HEK293 (cell line): ENCODE measurements at regions not wholly inside any gene's neighbourhood (a gene's known extent, or its start where the extent isn't known, plus 50 kb on each side); places are given as distances from the start of the nearest gene placed in this dataset.

ENCODE experiments used
- CTCF ChIA-PET: fragments of 350-600 bp; formaldehyde crosslinking; extraction: SDS; loops from one replicate; lab custom pipeline; 2021; ENCODE audit warnings: antibody characterized with exemption; lab: Yijun Ruan, JAX
- POLR2A ChIA-PET: fragments of 300-600 bp; formaldehyde crosslinking; extraction: SDS; loops from one replicate; lab custom pipeline; 2020; ENCODE audit warnings: antibody characterized with exemption, inconsistent platforms; lab: Yijun Ruan, JAX
- H3K27ac ChIP-seq: fragments of 200-500 bp; sonication (Bioruptor generic); 2 replicates; pipeline ENCODE4 v1.5.1; 2014; ENCODE audit warnings: low read depth, low read length, control low read depth, inconsistent platforms; ENCODE audit errors: extremely low read depth
- H3K36me3 ChIP-seq, 2 experiments: fragments of 200-500 bp in 1 of 2; sonication (Bioruptor generic) in 1 of 2; 1 replicate in 1 of 2; 2 replicates in 1 of 2; pipeline ENCODE4 v1.5.1; 2014 to 2017; ENCODE audit warnings: inconsistent platforms in 2 of 2, low read length in 2 of 2; ENCODE audit not compliant: control insufficient read depth in 2 of 2, insufficient read depth in 1 of 2
- H3K4me1 ChIP-seq: fragments of 200-500 bp; sonication (Bioruptor generic); 2 replicates; pipeline ENCODE4 v1.5.1; 2014; ENCODE audit warnings: mild to moderate bottlenecking, low read length, inconsistent platforms; ENCODE audit not compliant: control insufficient read depth, insufficient read depth
- H3K4me3 ChIP-seq: 2 replicates; pipeline ENCODE4 v1.5.1; 2011; ENCODE audit warnings: low read depth, mild to moderate bottlenecking, control low read depth, low read length, moderate library complexity
- H3K9me3 ChIP-seq: fragments of 200-500 bp; sonication (Bioruptor generic); 2 replicates; pipeline ENCODE4 v1.5.1; 2014; ENCODE audit warnings: low read depth, low read length, inconsistent platforms; ENCODE audit not compliant: control insufficient read depth, insufficient read depth
- ATF2 ChIP-seq: fragments of 450-650 bp; formaldehyde crosslinking; IDR thresholded peaks from 2 replicates; pipeline ENCODE4 v1.5.1; 2016; ENCODE audit warnings: missing biosample characterization, missing genetic modification characterization, low read depth
- CTCF ChIP-seq: fragments of 450-650 bp; formaldehyde crosslinking; IDR thresholded peaks from 2 replicates; pipeline ENCODE4 v1.5.1; 2016; ENCODE audit warnings: missing biosample characterization, missing genetic modification characterization
- INSM2 ChIP-seq: fragments of 450-650 bp; formaldehyde crosslinking; IDR thresholded peaks from 2 replicates; pipeline ENCODE4 v1.5.1; 2016; ENCODE audit warnings: missing biosample characterization, missing genetic modification characterization
- KLF7 ChIP-seq: fragments of 450-650 bp; formaldehyde crosslinking; IDR thresholded peaks from 2 replicates; pipeline ENCODE4 v1.5.1; 2016; ENCODE audit warnings: missing biosample characterization, missing genetic modification characterization, borderline replicate concordance
- PRDM6 ChIP-seq: fragments of 450-650 bp; formaldehyde crosslinking; IDR thresholded peaks from 2 replicates; pipeline ENCODE4 v1.5.1; 2017; ENCODE audit warnings: missing biosample characterization, missing genetic modification characterization
- SALL2 ChIP-seq: fragments of 450-650 bp; formaldehyde crosslinking; IDR thresholded peaks from 2 replicates; pipeline ENCODE4 v1.5.0; 2017; ENCODE audit warnings: missing biosample characterization, mild to moderate bottlenecking, missing genetic modification characterization, borderline replicate concordance
- SCRT2 ChIP-seq: fragments of 450-650 bp; formaldehyde crosslinking; IDR thresholded peaks from 2 replicates; pipeline ENCODE4 v1.5.1; 2016; ENCODE audit warnings: missing biosample characterization, missing genetic modification characterization
- ZBTB26 ChIP-seq: fragments of 450-650 bp; formaldehyde crosslinking; optimal IDR thresholded peaks from 2 replicates; pipeline ENCODE3; 2016; ENCODE audit warnings: missing biosample characterization, mild to moderate bottlenecking, missing genetic modification characterization
- ZEB2 ChIP-seq: fragments of 450-650 bp; formaldehyde crosslinking; IDR thresholded peaks from 2 replicates; pipeline ENCODE4 v1.5.1; 2016; ENCODE audit warnings: missing biosample characterization, missing genetic modification characterization
- ZNF114 ChIP-seq: fragments of 450-650 bp; formaldehyde crosslinking; IDR thresholded peaks from 2 replicates; pipeline ENCODE4 v1.5.0; 2017; ENCODE audit warnings: missing biosample characterization, missing genetic modification characterization
- ZNF16 ChIP-seq: fragments of 450-650 bp; formaldehyde crosslinking; IDR thresholded peaks from 2 replicates; pipeline ENCODE4 v1.5.1; 2016; ENCODE audit warnings: low read depth, missing biosample characterization, missing genetic modification characterization
- ZNF174 ChIP-seq: fragments of 450-650 bp; formaldehyde crosslinking; IDR thresholded peaks from 2 replicates; pipeline ENCODE4 v1.5.0; 2017; ENCODE audit warnings: missing biosample characterization, mild to moderate bottlenecking, missing genetic modification characterization
- ZNF175 ChIP-seq: fragments of 450-650 bp; formaldehyde crosslinking; IDR thresholded peaks from 2 replicates; pipeline ENCODE4 v1.5.1; 2016; ENCODE audit warnings: missing biosample characterization, missing genetic modification characterization
- ZNF18 ChIP-seq: fragments of 450-650 bp; formaldehyde crosslinking; IDR thresholded peaks from 2 replicates; pipeline ENCODE4 v1.5.1; 2016; ENCODE audit warnings: missing biosample characterization, missing genetic modification characterization
- ZNF2 ChIP-seq: fragments of 450-650 bp; formaldehyde crosslinking; IDR thresholded peaks from 2 replicates; pipeline ENCODE4 v1.5.1; 2016; ENCODE audit warnings: missing biosample characterization, missing genetic modification characterization
- ZNF211 ChIP-seq: fragments of 450-650 bp; formaldehyde crosslinking; IDR thresholded peaks from 2 replicates; pipeline ENCODE4 v1.5.1; 2016; ENCODE audit warnings: low read depth, missing biosample characterization, missing genetic modification characterization
- ZNF24 ChIP-seq: fragments of 450-650 bp; formaldehyde crosslinking; IDR thresholded peaks from 2 replicates; pipeline ENCODE4 v1.5.1; 2016; ENCODE audit warnings: missing biosample characterization, missing genetic modification characterization
- ZNF266 ChIP-seq: fragments of 450-650 bp; formaldehyde crosslinking; IDR thresholded peaks from 2 replicates; pipeline ENCODE4 v1.5.1; 2016; ENCODE audit warnings: missing biosample characterization, missing genetic modification characterization, low read depth
- ZNF311 ChIP-seq: fragments of 450-650 bp; formaldehyde crosslinking; IDR thresholded peaks from 2 replicates; pipeline ENCODE4 v1.5.1; 2017; ENCODE audit warnings: missing biosample characterization, missing genetic modification characterization, borderline replicate concordance
- ZNF624 ChIP-seq: fragments of 450-650 bp; formaldehyde crosslinking; IDR thresholded peaks from 2 replicates; pipeline ENCODE4 v1.5.1; 2017; ENCODE audit warnings: missing biosample characterization, missing genetic modification characterization
- ZNF626 ChIP-seq: fragments of 450-650 bp; sonication (Bioruptor Pico); formaldehyde crosslinking; IDR thresholded peaks from 2 replicates; pipeline ENCODE4 v1.5.1; 2018; ENCODE audit warnings: missing biosample characterization, missing genetic modification characterization, inconsistent platforms
- ZNF658 ChIP-seq: fragments of 450-650 bp; formaldehyde crosslinking; IDR thresholded peaks from 2 replicates; pipeline ENCODE4; 2016; ENCODE audit warnings: missing biosample characterization, missing genetic modification characterization
- ZNF660 ChIP-seq: fragments of 450-650 bp; IDR thresholded peaks from 2 replicates; pipeline ENCODE4 v1.5.1; 2018; ENCODE audit warnings: missing biosample characterization, mild to moderate bottlenecking, missing genetic modification characterization
- ZNF76 ChIP-seq: fragments of 450-650 bp; formaldehyde crosslinking; IDR thresholded peaks from 2 replicates; pipeline ENCODE4; 2016; ENCODE audit warnings: low read depth, missing biosample characterization, missing genetic modification characterization, borderline replicate concordance
- ZNF830 ChIP-seq: fragments of 450-650 bp; IDR thresholded peaks from 2 replicates; pipeline ENCODE4 v1.5.0; 2018; ENCODE audit warnings: missing biosample characterization, missing genetic modification characterization, low read depth, mild to moderate bottlenecking, moderate library complexity

GRCh38 chr6:72457738-72458137 is 164.1 kb upstream of the KCNQ5 start:
- TF ChIP-seq KLF7 (tag by site-specific recombination) (no peak), ATF2 (tag by site-specific recombination) (no peak), ZNF114 (tag by site-specific recombination) (no peak), ZBTB26 (tag by site-specific recombination) (no peak), ZNF16 (tag by site-specific recombination) (no peak), INSM2 (tag by site-specific recombination) (no peak), ZNF658 (tag by site-specific recombination) (no peak), SCRT2 (no peak), ZNF2 (tag by site-specific recombination) (no peak), ZNF626 (tag by site-specific recombination) (no peak), ZNF174 (no peak), ZNF624 (tag by site-specific recombination) (no peak), SALL2 (tag by site-specific recombination) (no peak)
- Histone ChIP-seq H3K4me3 (no peak overlapping the region), H3K27ac (no peak overlapping the region), H3K4me1 (no peaks in the 10 kb centered on the region), H3K36me3 (no peaks in the 10 kb centered on the region), H3K9me3 (no peaks in the 10 kb centered on the region)
- ChIA-PET CTCF (no interaction called here), POLR2A (no interaction called here)

- Histone ChIP-seq H3K9me3 (no peaks in the 10 kb centered on the region), H3K36me3 (no peaks in the 10 kb centered on the region)
- no peak for TF ChIP-seq ZNF660 (tag by site-specific recombination)
- no peak for TF ChIP-seq ZNF76
- TF ChIP-seq ZEB2 (tag by site-specific recombination): no peak
- no peak for TF ChIP-seq ZNF175 (tag by site-specific recombination)
- TF ChIP-seq CTCF (tag by site-specific recombination): no peak
- no peak for TF ChIP-seq ZNF311
- no peak for TF ChIP-seq ZNF18 (tag by site-specific recombination)
- no peak for TF ChIP-seq PRDM6 (tag by site-specific recombination)
- no peak for TF ChIP-seq ZNF266 (tag by site-specific recombination)
- no peak for TF ChIP-seq ZNF24 (tag by site-specific recombination)
- no peak for TF ChIP-seq ZNF830
- no peak for TF ChIP-seq ZNF211 (tag by site-specific recombination)
- TF ChIP-seq, all 188 proteins: peak for 0
- Histone ChIP-seq H3K4me3 (no peak overlapping the region), H3K27ac (no peak overlapping the region), H3K4me1 (no peaks in the 10 kb centered on the region)
- CTCF ChIA-PET: no interaction called here
- POLR2A ChIA-PET: no interaction called here
These were observed 163.3 kb upstream of the KCNQ5 start for GRCh38 chr6:72458521-72458920.
